IMR-90 (cell line): ENCODE measurements at regions not wholly inside any gene's neighbourhood (a gene's known extent, or its start where the extent isn't known, plus 50 kb on each side); places are given as distances from the start of the nearest gene placed in this dataset.

Source experiments
- ATAC-seq: fragments of 200-7000 bp; cut with Tn5 transposase; 2 replicates; pipeline ENCODE4 v1.9.1; 2020; ENCODE audit warnings: low read depth, mild to moderate bottlenecking, moderate library complexity
- BruUV-seq: library from RNA; stranded (reverse); fragments of 400-500 nt; replicated peaks from 2 replicates; lab custom pipeline; 2021; lab: Mats Ljungman, UMichigan
- CTCF ChIA-PET: fragments of 300-600 bp; formaldehyde crosslinking; extraction: SDS; loops from one replicate; lab custom pipeline; 2021; ENCODE audit warnings: antibody characterized with exemption; lab: Yijun Ruan, JAX
- POLR2A ChIA-PET: fragments of 300-600 bp; sonication (Branson Sonifier 250); formaldehyde crosslinking; loops from one replicate; lab custom pipeline; 2022; ENCODE audit warnings: antibody characterized with exemption; ENCODE audit not compliant: unreplicated experiment; lab: Charles Lee
- DNase-seq: peaks from one replicate; pipeline ENCODE4 v3.0.0; 2013
- H2AFZ ChIP-seq: replicated peaks from 2 replicates; pipeline ENCODE3; 2013; ENCODE audit warnings: low read length, mild to moderate bottlenecking; ENCODE audit not compliant: poor library complexity
- H2AK5ac ChIP-seq: 2 replicates; pipeline ENCODE4 v1.6.1; 2013; ENCODE audit warnings: low read depth, low read length, inconsistent platforms
- H2AK9ac ChIP-seq: replicated peaks from 2 replicates; pipeline ENCODE3; 2013; ENCODE audit warnings: mild to moderate bottlenecking, low read depth, low read length, moderate library complexity; ENCODE audit not compliant: poor library complexity
- H2BK120ac ChIP-seq: 2 replicates; pipeline ENCODE4 v1.6.1; 2013; ENCODE audit warnings: low read depth, low read length, inconsistent platforms
- H2BK15ac ChIP-seq: 3 replicates; pipeline ENCODE4 v1.6.1; 2013; ENCODE audit warnings: low read depth, low read length, inconsistent platforms
- H2BK20ac ChIP-seq: 2 replicates; pipeline ENCODE4 v1.6.1; 2013; ENCODE audit warnings: low read depth, mild to moderate bottlenecking, inconsistent platforms, low read length, moderate library complexity
- H2BK5ac ChIP-seq: 2 replicates; pipeline ENCODE4 v1.6.1; 2013; ENCODE audit warnings: mild to moderate bottlenecking, low read depth, low read length, inconsistent platforms; ENCODE audit not compliant: poor library complexity, severe bottlenecking
- H3K14ac ChIP-seq: replicated peaks from 2 replicates; pipeline ENCODE4 v1.6.1; 2013; ENCODE audit warnings: low read depth, low read length, inconsistent platforms
- H3K18ac ChIP-seq: 2 replicates; pipeline ENCODE4 v1.6.1; 2013; ENCODE audit warnings: low read depth, low read length, control low read depth
- H3K23ac ChIP-seq: 2 replicates; pipeline ENCODE4 v1.6.1; 2013; ENCODE audit warnings: low read depth, low read length, inconsistent platforms
- H3K27ac ChIP-seq: 2 replicates; pipeline ENCODE4 v1.5.1; 2013; ENCODE audit warnings: mild to moderate bottlenecking, control low read depth, low read length; ENCODE audit not compliant: insufficient read depth
- H3K27me3 ChIP-seq: 2 replicates; pipeline ENCODE4 v1.6.1; 2013; ENCODE audit warnings: low read length; ENCODE audit not compliant: control insufficient read depth, insufficient read depth
- H3K36me3 ChIP-seq: 2 replicates; pipeline ENCODE4 v1.6.1; 2013; ENCODE audit warnings: low read length, mixed read lengths; ENCODE audit not compliant: control insufficient read depth, insufficient read depth
- H3K4ac ChIP-seq: 2 replicates; pipeline ENCODE4 v1.6.1; 2013; ENCODE audit warnings: low read depth, low read length, inconsistent platforms
- H3K4me1 ChIP-seq: 2 replicates; pipeline ENCODE4 v1.6.1; 2013; ENCODE audit warnings: low read length, mixed read lengths; ENCODE audit not compliant: control insufficient read depth, insufficient read depth
- H3K4me2 ChIP-seq: 2 replicates; pipeline ENCODE4 v1.6.1; 2013; ENCODE audit warnings: low read depth, mild to moderate bottlenecking, control low read depth, low read length, moderate library complexity
- H3K4me3 ChIP-seq: 2 replicates; pipeline ENCODE4 v1.5.1; 2013; ENCODE audit warnings: low read depth, mild to moderate bottlenecking, control low read depth, low read length, moderate library complexity; ENCODE audit not compliant: insufficient read depth
- H3K56ac ChIP-seq: 2 replicates; pipeline ENCODE4 v1.6.1; 2013; ENCODE audit warnings: low read length, inconsistent platforms; ENCODE audit not compliant: insufficient read depth; ENCODE audit errors: extremely low read depth
- H3K79me1 ChIP-seq, 2 experiments: 2 replicates each; pipeline ENCODE4 v1.6.1; 2013; ENCODE audit warnings: low read length in 2 of 2, inconsistent platforms in 1 of 2, low read depth in 1 of 2
- H3K9ac ChIP-seq: 2 replicates; pipeline ENCODE4 v1.6.1; 2013; ENCODE audit warnings: low read depth, low read length, control low read depth
- H3K9me1 ChIP-seq: 2 replicates; pipeline ENCODE4 v1.6.1; 2013; ENCODE audit warnings: low read length, inconsistent platforms; ENCODE audit not compliant: insufficient read depth
- H3K9me3 ChIP-seq: 2 replicates; pipeline ENCODE4 v1.6.1; 2013; ENCODE audit warnings: low read length; ENCODE audit not compliant: control insufficient read depth, insufficient read depth
- H4K20me1 ChIP-seq: 2 replicates; pipeline ENCODE4 v1.6.1; 2013; ENCODE audit warnings: low read length, inconsistent platforms; ENCODE audit not compliant: insufficient read depth
- H4K5ac ChIP-seq: 2 replicates; pipeline ENCODE4 v1.6.1; 2013; ENCODE audit warnings: mild to moderate bottlenecking, low read depth, low read length, control low read depth
- H4K8ac ChIP-seq, 2 experiments: 2 replicates each; pipeline ENCODE4 v1.6.1; 2013; ENCODE audit warnings: low read depth in 2 of 2, low read length in 2 of 2, control low read depth in 1 of 2, inconsistent platforms in 1 of 2
- H4K91ac ChIP-seq: 2 replicates; pipeline ENCODE4 v1.6.1; 2013; ENCODE audit warnings: low read depth, low read length, inconsistent platforms; ENCODE audit not compliant: insufficient read depth
- CHD1 ChIP-seq: IDR thresholded peaks from 2 replicates; pipeline ENCODE4 v1.6.1; 2012; ENCODE audit warnings: low read depth, low read length, improper control_type of control experiment
- CTCF ChIP-seq: conservative IDR thresholded peaks from 2 replicates; pipeline ENCODE4 v1.5.1; 2012; ENCODE audit warnings: mild to moderate bottlenecking, low read depth, low read length, improper control_type of control experiment
- RAD21 ChIP-seq: IDR thresholded peaks from 2 replicates; pipeline ENCODE4 v1.6.1; 2012; ENCODE audit warnings: low read length, improper control_type of control experiment
- USF2 ChIP-seq: fragments of 150-350 bp; IDR thresholded peaks from 2 replicates; pipeline ENCODE4 v1.6.1; 2017; ENCODE audit warnings: mild to moderate bottlenecking, antibody characterized with exemption, low read length, low read depth
- dilution Hi-C: fragments of 300-500 bp; cut with HindIII; formaldehyde crosslinking; loops from one replicate; pipeline ENCODE4 v1.14.3; 2018; ENCODE audit warnings: low sequenced_read_pairs; ENCODE audit not compliant: unreplicated experiment
- in situ Hi-C: fragments of 300-500 bp; cut with MboI; formaldehyde crosslinking; loops from 3 replicates; pipeline ENCODE4 v1.14.3; 2019; ENCODE audit warnings: low sequenced_read_pairs, inconsistent platforms, mixed read lengths
- intact Hi-C: fragments of 100-400 bp; cut with micrococcal nuclease; formaldehyde crosslinking; loops from 2 replicates; pipeline ENCODE4 v1.10.0; 2022

- Histone ChIP-seq H3K79me1 (no peaks in the 10 kb centered on the region; a peak in 1 of 4 replicates), H2BK120ac (no peak overlapping the region; the same call in 1 of the 2 replicates), H4K8ac (no peak overlapping the region), H3K9ac (no peak overlapping the region), H4K5ac (no peak overlapping the region), H2AK9ac (no peak overlapping the region), H2BK15ac (peak overlapping the region; percentile 37; the same call in 1 of the 3 replicates), H3K56ac (no peak overlapping the region), H3K4me3 (no peak overlapping the region), H3K4ac (no peak overlapping the region; the same call in 1 of the 2 replicates), H3K27me3 (no peaks in the 10 kb centered on the region), H3K36me3 (no peaks in the 10 kb centered on the region), H2BK5ac (no peak overlapping the region), H4K91ac (no peak overlapping the region), H3K9me1 (peaks cover 16% of the 10 kb centered on the region), H2AK5ac (no peak overlapping the region), H3K4me2 (no peak overlapping the region), H3K14ac (0 out of 2 replicates have a peak overlapping the region, but pooled peaks have one; percentile 41), H3K4me1 (peaks cover 5% of the 10 kb centered on the region; the same call in 1 of the 2 replicates), H4K20me1 (no peaks in the 10 kb centered on the region), H2AFZ (no peak overlapping the region), H2BK20ac (no peak overlapping the region), H3K18ac (no peak overlapping the region), H3K23ac (no peak overlapping the region), H3K27ac (no peak overlapping the region), H3K9me3 (no peaks in the 10 kb centered on the region)
- ATAC-seq (no peak), DNase-seq (no peak)
- TF ChIP-seq RAD21 (no peak), USF2 (no peak), CHD1 (no peak), CTCF (no peak)
- dilution Hi-C loops, result no loop called here
- in situ Hi-C loops, result no loop called here
- intact Hi-C loops, result no loop called here
- CTCF ChIA-PET, result no interaction called here
- POLR2A ChIA-PET, result no interaction called here
- no TSS peak for BruUV-seq
These were observed 153.2 kb downstream of the C12orf75 start for GRCh38 chr12:105483691-105484090.
